MM.1S (cell line): ENCODE measurements at regions not wholly inside any gene's neighbourhood (a gene's known extent, or its start where the extent isn't known, plus 50 kb on each side); places are given as distances from the start of the nearest gene placed in this dataset.
"Not testable (repeated sequence)": the region's sequence is repeated elsewhere in the genome, so short reads cannot be mapped to it uniquely, and the experiment has no call there.

ENCODE experiments used
- EZH2 ChIP-seq: fragments of 300-600 bp; sonication (generic); optimal IDR thresholded peaks from 2 replicates; pipeline ENCODE3; 2017; ENCODE audit warnings: low read depth, mild to moderate bottlenecking, antibody characterized with exemption, low read length, mixed read lengths
- TF ChIP-seq, protein P1 (sequence below): fragments of 300-600 bp; sonication (generic); IDR thresholded peaks from 2 replicates; pipeline ENCODE4 v1.5.1; 2016; ENCODE audit warnings: antibody characterized with exemption, low read length, mixed read lengths

DNA sequence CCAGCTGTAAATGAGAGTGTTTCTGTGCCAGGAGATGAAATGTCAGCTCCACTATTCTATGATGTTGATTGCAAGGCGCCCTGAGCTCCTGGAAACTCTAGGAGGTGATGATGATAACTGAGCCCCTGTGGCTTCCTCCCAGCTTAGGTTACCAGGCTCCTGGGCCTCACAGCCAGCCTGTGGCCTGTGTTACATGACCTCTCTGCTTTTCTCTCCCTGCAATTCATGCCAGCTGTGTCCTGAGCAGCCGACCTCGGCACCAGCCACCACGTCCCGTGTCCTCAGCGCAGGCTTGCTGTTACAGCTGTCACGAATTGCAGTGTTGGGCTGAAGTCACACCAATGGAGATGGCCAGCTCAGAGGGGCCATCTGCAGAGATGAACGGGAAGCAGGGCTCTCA, 110.2 kb upstream of the MTLN start:
- TF ChIP-seq, protein P1, sequence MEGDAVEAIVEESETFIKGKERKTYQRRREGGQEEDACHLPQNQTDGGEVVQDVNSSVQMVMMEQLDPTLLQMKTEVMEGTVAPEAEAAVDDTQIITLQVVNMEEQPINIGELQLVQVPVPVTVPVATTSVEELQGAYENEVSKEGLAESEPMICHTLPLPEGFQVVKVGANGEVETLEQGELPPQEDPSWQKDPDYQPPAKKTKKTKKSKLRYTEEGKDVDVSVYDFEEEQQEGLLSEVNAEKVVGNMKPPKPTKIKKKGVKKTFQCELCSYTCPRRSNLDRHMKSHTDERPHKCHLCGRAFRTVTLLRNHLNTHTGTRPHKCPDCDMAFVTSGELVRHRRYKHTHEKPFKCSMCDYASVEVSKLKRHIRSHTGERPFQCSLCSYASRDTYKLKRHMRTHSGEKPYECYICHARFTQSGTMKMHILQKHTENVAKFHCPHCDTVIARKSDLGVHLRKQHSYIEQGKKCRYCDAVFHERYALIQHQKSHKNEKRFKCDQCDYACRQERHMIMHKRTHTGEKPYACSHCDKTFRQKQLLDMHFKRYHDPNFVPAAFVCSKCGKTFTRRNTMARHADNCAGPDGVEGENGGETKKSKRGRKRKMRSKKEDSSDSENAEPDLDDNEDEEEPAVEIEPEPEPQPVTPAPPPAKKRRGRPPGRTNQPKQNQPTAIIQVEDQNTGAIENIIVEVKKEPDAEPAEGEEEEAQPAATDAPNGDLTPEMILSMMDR = not testable (repeated sequence)
- not testable (repeated sequence) for TF ChIP-seq EZH2
